GM18502 (cell line): ENCODE measurements at regions not wholly inside any gene's neighbourhood (a gene's known extent, or its start where the extent isn't known, plus 50 kb on each side); places are given as distances from the start of the nearest gene placed in this dataset.
"Not testable (repeated sequence)": the region's sequence is repeated elsewhere in the genome, so short reads cannot be mapped to it uniquely, and the experiment has no call there.

Experiments
- ATAC-seq: cut with Tn5 transposase; IDR thresholded peaks from one replicate; pipeline ENCODE4 v1.9.1; 2021; ENCODE audit warnings: mild to moderate bottlenecking; ENCODE audit not compliant: unreplicated experiment, poor library complexity

GRCh38 chr10:36465604-36466379, 659.6 kb upstream of the ANKRD30A start:
- no peak for ATAC-seq

- no peak for ATAC-seq
Measured at GRCh38 chr10:36464291-36464690, 661.1 kb upstream of the ANKRD30A start.

- ATAC-seq, result no peak
Measured at GRCh38 chr10:36463390-36463789, 662.0 kb upstream of the ANKRD30A start.

DNA sequence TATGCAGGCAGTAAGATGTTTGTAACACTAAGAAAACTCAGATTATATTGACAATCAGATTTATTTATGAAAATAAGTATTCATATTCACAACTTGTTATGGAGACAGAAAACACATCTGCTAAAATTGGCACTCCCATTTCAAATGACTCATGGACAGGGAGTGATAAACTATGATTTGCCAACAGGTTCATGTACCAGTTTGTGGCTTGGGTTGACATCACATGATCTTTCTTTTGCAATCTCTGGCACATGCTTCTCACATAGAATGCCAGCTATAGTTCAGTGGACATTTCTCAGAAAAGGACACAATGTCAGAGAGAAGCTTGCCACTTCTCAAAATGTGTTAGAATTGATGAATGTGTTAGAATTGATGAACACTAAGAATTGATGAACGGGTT, 663.2 kb upstream of the ANKRD30A start:
- ATAC-seq, result no peak

DNA sequence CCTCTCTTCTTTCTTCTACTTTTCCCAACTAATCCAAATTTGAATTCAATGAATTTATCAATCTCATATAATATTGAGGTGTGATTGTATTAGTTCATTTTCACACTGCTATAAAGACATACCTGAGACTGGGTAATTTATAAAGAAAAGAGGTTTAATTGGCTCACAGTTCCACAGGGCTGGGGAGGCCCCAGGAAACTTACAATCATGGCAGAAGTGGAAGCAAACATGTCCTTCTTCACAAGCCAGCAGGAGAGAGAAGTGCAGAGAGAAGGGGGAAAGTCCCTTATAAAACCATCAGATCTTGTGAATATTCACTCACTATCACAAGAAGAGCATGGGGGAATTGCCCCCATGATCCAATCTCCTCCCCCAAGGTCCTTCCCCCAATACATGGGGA, 667.0 kb upstream of the ANKRD30A start:
- ATAC-seq, result not testable (repeated sequence)

DNA sequence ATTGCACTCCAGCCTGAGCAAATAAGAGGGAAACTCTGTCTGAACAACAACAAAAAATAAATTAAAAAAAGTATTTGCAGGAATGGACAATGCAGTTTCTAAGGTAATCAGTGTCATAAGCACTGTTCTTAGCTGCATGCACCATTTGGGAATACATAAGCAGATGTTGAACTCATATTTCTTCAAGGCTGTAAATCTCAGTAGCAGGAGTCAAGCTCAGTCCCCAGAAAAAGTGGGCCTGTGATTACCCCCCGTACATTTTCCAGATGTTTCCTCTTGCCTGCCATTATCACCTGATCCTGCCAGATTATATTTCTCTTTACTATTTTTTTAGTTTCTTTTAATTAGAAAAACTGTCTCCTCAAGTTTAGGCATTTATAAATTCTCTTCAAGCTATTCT, 667.6 kb upstream of the ANKRD30A start:
- no peak for ATAC-seq

DNA sequence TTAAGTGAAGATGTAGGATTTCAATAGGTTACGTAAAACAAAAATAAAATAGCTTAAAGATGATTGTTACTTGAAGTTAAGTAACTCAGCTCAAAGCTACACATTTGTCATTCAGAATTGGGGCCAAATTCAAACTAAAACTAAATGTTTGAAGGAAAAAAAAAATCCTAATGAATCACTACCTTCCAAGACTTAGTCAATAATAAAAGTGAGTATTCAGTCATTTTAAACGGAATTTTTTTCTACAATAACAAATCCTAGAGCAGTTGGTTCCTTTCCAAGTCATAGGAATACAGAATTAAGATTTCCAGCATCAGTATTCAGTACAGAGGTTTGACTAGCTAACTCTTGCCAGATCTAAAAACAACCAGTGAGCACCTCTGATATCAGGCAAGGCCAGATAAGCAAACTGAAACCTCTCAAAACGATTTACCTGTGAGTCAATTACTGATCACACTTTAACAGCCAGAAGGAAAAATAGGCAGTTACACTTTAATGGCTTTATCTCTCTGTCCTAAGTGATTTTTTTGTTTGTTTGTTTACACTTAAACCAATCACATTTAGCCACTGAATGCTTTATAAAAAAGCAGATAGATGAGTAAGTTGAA, 669.8 kb upstream of the ANKRD30A start:
- no peak for ATAC-seq

GRCh38 chr10:36452851-36453250, 672.5 kb upstream of the ANKRD30A start:
- no peak for ATAC-seq

- ATAC-seq, result no peak
Measured at GRCh38 chr10:36451391-36451970, 673.9 kb upstream of the ANKRD30A start.

DNA sequence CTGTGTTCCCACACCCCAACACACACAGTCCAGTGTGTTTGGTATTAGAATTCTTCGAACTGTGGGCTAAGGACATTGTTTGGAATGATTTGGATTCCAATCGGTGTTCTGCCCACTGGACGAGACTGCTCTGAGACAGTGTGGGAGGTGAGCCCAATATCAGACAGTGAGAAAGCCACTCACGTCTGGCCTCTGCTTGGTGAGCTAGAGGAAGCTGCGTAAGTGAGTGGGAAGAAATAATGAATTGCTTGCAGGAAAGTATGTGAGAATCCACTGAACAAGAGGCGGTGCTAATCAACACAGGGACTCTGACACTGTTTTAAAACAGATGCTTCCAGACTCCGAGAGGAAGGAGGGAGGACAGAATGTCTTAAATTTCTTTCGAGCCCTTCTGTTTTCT, 675.0 kb upstream of the ANKRD30A start:
- ATAC-seq, result no peak

- ATAC-seq, result no peak
Measured at GRCh38 chr10:36448760-36449691, 676.4 kb upstream of the ANKRD30A start.

- ATAC-seq, result no peak
Measured at GRCh38 chr10:36446881-36447280, 678.5 kb upstream of the ANKRD30A start.

GRCh38 chr10:36443233-36443632, 682.2 kb upstream of the ANKRD30A start:
- no peak for ATAC-seq

- ATAC-seq, result no peak
Measured at GRCh38 chr10:36441557-36441956, 683.8 kb upstream of the ANKRD30A start.

GRCh38 chr10:36440539-36440938, 684.9 kb upstream of the ANKRD30A start:
- no peak for ATAC-seq

DNA sequence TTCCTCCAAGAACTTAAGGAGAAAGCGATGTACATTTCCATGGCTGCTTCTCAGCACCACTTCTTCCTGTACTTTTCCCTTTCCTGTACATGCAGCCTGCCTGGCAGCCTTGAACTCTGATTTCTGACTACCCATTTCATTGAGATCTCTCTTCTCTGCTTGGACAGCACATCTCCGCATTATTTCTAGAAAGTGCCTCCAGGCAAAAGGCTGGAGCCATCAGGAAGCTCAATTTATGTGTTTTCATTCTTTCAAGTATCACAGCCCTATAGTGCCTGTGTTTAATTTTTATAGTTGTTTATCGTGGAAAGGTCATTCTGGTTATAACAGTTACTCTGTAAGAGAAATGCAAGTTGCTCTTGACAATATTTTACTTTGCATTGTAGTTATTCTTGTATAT, 688.0 kb upstream of the ANKRD30A start:
- no peak for ATAC-seq

- no peak for ATAC-seq
Measured at GRCh38 chr10:36428507-36428906, 696.9 kb upstream of the ANKRD30A start.

- no peak for ATAC-seq
Measured at GRCh38 chr10:36425131-36425797, 700.1 kb upstream of the ANKRD30A start.

DNA sequence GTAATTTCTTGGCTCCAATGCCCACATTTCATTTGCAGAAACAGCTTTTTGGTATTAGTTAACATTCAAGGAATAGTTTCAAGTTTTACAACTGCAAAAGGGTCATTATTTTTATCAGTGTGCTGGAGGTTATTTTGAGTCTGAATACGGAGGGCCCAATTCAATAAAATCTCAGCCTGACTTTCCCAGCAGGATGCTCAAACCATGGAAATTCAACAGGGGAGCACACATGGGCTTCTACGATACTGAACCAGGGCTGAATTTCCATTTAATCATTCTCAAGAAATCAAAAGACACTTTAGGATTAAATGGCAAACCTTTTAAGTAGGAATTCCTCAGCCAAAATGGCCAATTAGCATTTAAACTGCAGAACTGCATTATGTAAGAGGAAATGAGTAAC, 700.9 kb upstream of the ANKRD30A start:
- ATAC-seq, result no peak

GRCh38 chr10:36423821-36424248, 701.6 kb upstream of the ANKRD30A start:
- ATAC-seq, result no peak
